ENCODE measurements at regions not wholly inside any gene's neighbourhood (a gene's known extent, or its start where the extent isn't known, plus 50 kb on each side); places are given as distances from the start of the nearest gene placed in this dataset.

GRCh38 chr13:82749551-82749950 is 1132.7 kb downstream of the SLITRK1 start:
- no peaks in the 10 kb centered on the region for H3K4me1 ChIP-seq (ENCODE audit: control insufficient read depth in 2 of 2, insufficient read depth in 2 of 2, low read length in 2 of 2)
- H3K27ac ChIP-seq (ENCODE audit: low read depth in 2 of 2, low read length in 2 of 2): no peak overlapping the region
- H3K36me3 ChIP-seq (ENCODE audit: control insufficient read depth in 2 of 2, insufficient read depth in 2 of 2, low read length in 2 of 2): no peaks in the 10 kb centered on the region
- H3K27me3 ChIP-seq (ENCODE audit: control insufficient read depth in 2 of 2, insufficient read depth in 2 of 2, low read length in 2 of 2): no peaks in the 10 kb centered on the region
- peaks cover 0 to 3% of the 10 kb centered on the region in 2 donors for H3K9me3 ChIP-seq (ENCODE audit: control insufficient read depth in 2 of 2, low read length in 2 of 2)
- no peak overlapping the region for H3K9ac ChIP-seq (ENCODE audit: low read depth in 1 of 2, low read length in 2 of 2)
- H3K4me3 ChIP-seq (ENCODE audit: low read length in 2 of 2): no peak overlapping the region

- no peak overlapping the region for H3K9ac ChIP-seq (ENCODE audit: low read depth in 1 of 2, low read length in 2 of 2)
- no peaks in the 10 kb centered on the region for H3K27me3 ChIP-seq (ENCODE audit: control insufficient read depth in 2 of 2, insufficient read depth in 2 of 2, low read length in 2 of 2)
- H3K4me3 ChIP-seq (ENCODE audit: low read length in 2 of 2): no peak overlapping the region
- H3K4me1 ChIP-seq (ENCODE audit: control insufficient read depth in 2 of 2, insufficient read depth in 2 of 2, low read length in 2 of 2): no peaks in the 10 kb centered on the region
- no peaks in the 10 kb centered on the region for H3K36me3 ChIP-seq (ENCODE audit: control insufficient read depth in 2 of 2, insufficient read depth in 2 of 2, low read length in 2 of 2)
- peaks cover 0 to 3% of the 10 kb centered on the region in 2 donors for H3K9me3 ChIP-seq (ENCODE audit: control insufficient read depth in 2 of 2, low read length in 2 of 2)
- H3K27ac ChIP-seq (ENCODE audit: low read depth in 2 of 2, low read length in 2 of 2): no peak overlapping the region
Measured at GRCh38 chr13:82747958-82748357, 1134.3 kb downstream of the SLITRK1 start.

- H3K27ac ChIP-seq (ENCODE audit: low read depth in 2 of 2, low read length in 2 of 2): no peak overlapping the region
Measured at GRCh38 chr13:82747291-82747690, 1135.0 kb downstream of the SLITRK1 start.

GRCh38 chr13:82740442-82740841 is 1141.8 kb downstream of the SLITRK1 start:
- no peaks in the 10 kb centered on the region for H3K4me1 ChIP-seq (ENCODE audit: control insufficient read depth in 2 of 2, insufficient read depth in 2 of 2, low read length in 2 of 2)
- no peak overlapping the region for H3K9ac ChIP-seq (ENCODE audit: low read depth in 1 of 2, low read length in 2 of 2)
- no peak overlapping the region for H3K4me3 ChIP-seq (ENCODE audit: low read length in 2 of 2)
- H3K27ac ChIP-seq (ENCODE audit: low read depth in 2 of 2, low read length in 2 of 2): no peak overlapping the region
- no peaks in the 10 kb centered on the region for H3K27me3 ChIP-seq (ENCODE audit: control insufficient read depth in 2 of 2, insufficient read depth in 2 of 2, low read length in 2 of 2)
- H3K9me3 ChIP-seq (ENCODE audit: control insufficient read depth in 2 of 2, low read length in 2 of 2): peaks cover 0 to 3% of the 10 kb centered on the region in 2 donors
- no peaks in the 10 kb centered on the region for H3K36me3 ChIP-seq (ENCODE audit: control insufficient read depth in 2 of 2, insufficient read depth in 2 of 2, low read length in 2 of 2)

More at GRCh38 chr13:82747291-82747690, 1135.0 kb downstream of the SLITRK1 start:
- Histone ChIP-seq H3K9ac (ENCODE audit: low read depth in 1 of 2, low read length in 2 of 2) (no peak overlapping the region), H3K4me1 (ENCODE audit: control insufficient read depth in 2 of 2, insufficient read depth in 2 of 2, low read length in 2 of 2) (no peaks in the 10 kb centered on the region), H3K27me3 (ENCODE audit: control insufficient read depth in 2 of 2, insufficient read depth in 2 of 2, low read length in 2 of 2) (no peaks in the 10 kb centered on the region), H3K9me3 (ENCODE audit: control insufficient read depth in 2 of 2, low read length in 2 of 2) (peaks cover 0 to 3% of the 10 kb centered on the region in 2 donors), H3K4me3 (ENCODE audit: low read length in 2 of 2) (no peak overlapping the region), H3K36me3 (ENCODE audit: control insufficient read depth in 2 of 2, insufficient read depth in 2 of 2, low read length in 2 of 2) (no peaks in the 10 kb centered on the region)

GRCh38 chr13:82739881-82740280 is 1142.4 kb downstream of the SLITRK1 start:
- no peaks in the 10 kb centered on the region for H3K4me1 ChIP-seq (ENCODE audit: control insufficient read depth in 2 of 2, insufficient read depth in 2 of 2, low read length in 2 of 2)
- H3K27me3 ChIP-seq (ENCODE audit: control insufficient read depth in 2 of 2, insufficient read depth in 2 of 2, low read length in 2 of 2): no peaks in the 10 kb centered on the region
- no peak overlapping the region for H3K4me3 ChIP-seq (ENCODE audit: low read length in 2 of 2)
- no peak overlapping the region for H3K27ac ChIP-seq (ENCODE audit: low read depth in 2 of 2, low read length in 2 of 2)
- H3K9ac ChIP-seq (ENCODE audit: low read depth in 1 of 2, low read length in 2 of 2): no peak overlapping the region
- H3K9me3 ChIP-seq (ENCODE audit: control insufficient read depth in 2 of 2, low read length in 2 of 2): no peaks in the 10 kb centered on the region
- H3K36me3 ChIP-seq (ENCODE audit: control insufficient read depth in 2 of 2, insufficient read depth in 2 of 2, low read length in 2 of 2): no peaks in the 10 kb centered on the region

- H3K27ac ChIP-seq (ENCODE audit: low read depth in 2 of 2, low read length in 2 of 2): no peak overlapping the region
- H3K27me3 ChIP-seq (ENCODE audit: control insufficient read depth in 2 of 2, insufficient read depth in 2 of 2, low read length in 2 of 2): no peaks in the 10 kb centered on the region
- no peak overlapping the region for H3K9ac ChIP-seq (ENCODE audit: low read depth in 1 of 2, low read length in 2 of 2)
- no peaks in the 10 kb centered on the region for H3K4me1 ChIP-seq (ENCODE audit: control insufficient read depth in 2 of 2, insufficient read depth in 2 of 2, low read length in 2 of 2)
- H3K36me3 ChIP-seq (ENCODE audit: control insufficient read depth in 2 of 2, insufficient read depth in 2 of 2, low read length in 2 of 2): no peaks in the 10 kb centered on the region
- H3K9me3 ChIP-seq (ENCODE audit: control insufficient read depth in 2 of 2, low read length in 2 of 2): no peaks in the 10 kb centered on the region
- no peak overlapping the region for H3K4me3 ChIP-seq (ENCODE audit: low read length in 2 of 2)
Measured at GRCh38 chr13:82729401-82729800, 1152.9 kb downstream of the SLITRK1 start.

- Histone ChIP-seq H3K27me3 (ENCODE audit: control insufficient read depth in 2 of 2, insufficient read depth in 2 of 2, low read length in 2 of 2) (no peaks in the 10 kb centered on the region), H3K36me3 (ENCODE audit: control insufficient read depth in 2 of 2, insufficient read depth in 2 of 2, low read length in 2 of 2) (no peaks in the 10 kb centered on the region)
Measured at GRCh38 chr13:82720986-82721385, 1161.3 kb downstream of the SLITRK1 start.

GRCh38 chr13:82719987-82720386 is 1162.3 kb downstream of the SLITRK1 start:
- Histone ChIP-seq H3K4me1 (ENCODE audit: control insufficient read depth in 2 of 2, insufficient read depth in 2 of 2, low read length in 2 of 2) (no peaks in the 10 kb centered on the region), H3K9ac (ENCODE audit: low read depth in 1 of 2, low read length in 2 of 2) (no peak overlapping the region), H3K27me3 (ENCODE audit: control insufficient read depth in 2 of 2, insufficient read depth in 2 of 2, low read length in 2 of 2) (no peaks in the 10 kb centered on the region), H3K27ac (ENCODE audit: low read depth in 2 of 2, low read length in 2 of 2) (no peak overlapping the region), H3K36me3 (ENCODE audit: control insufficient read depth in 2 of 2, insufficient read depth in 2 of 2, low read length in 2 of 2) (no peaks in the 10 kb centered on the region), H3K4me3 (ENCODE audit: low read length in 2 of 2) (no peak overlapping the region), H3K9me3 (ENCODE audit: control insufficient read depth in 2 of 2, low read length in 2 of 2) (no peaks in the 10 kb centered on the region)

More at GRCh38 chr13:82720986-82721385, 1161.3 kb downstream of the SLITRK1 start:
- Histone ChIP-seq H3K9me3 (ENCODE audit: control insufficient read depth in 2 of 2, low read length in 2 of 2) (no peaks in the 10 kb centered on the region), H3K27ac (ENCODE audit: low read depth in 2 of 2, low read length in 2 of 2) (no peak overlapping the region), H3K9ac (ENCODE audit: low read depth in 1 of 2, low read length in 2 of 2) (no peak overlapping the region), H3K4me3 (ENCODE audit: low read length in 2 of 2) (no peak overlapping the region), H3K4me1 (ENCODE audit: control insufficient read depth in 2 of 2, insufficient read depth in 2 of 2, low read length in 2 of 2) (no peaks in the 10 kb centered on the region)

- Histone ChIP-seq H3K4me3 (ENCODE audit: low read length in 2 of 2) (no peak overlapping the region), H3K36me3 (ENCODE audit: control insufficient read depth in 2 of 2, insufficient read depth in 2 of 2, low read length in 2 of 2) (no peaks in the 10 kb centered on the region), H3K9ac (ENCODE audit: low read depth in 1 of 2, low read length in 2 of 2) (no peak overlapping the region), H3K27ac (ENCODE audit: low read depth in 2 of 2, low read length in 2 of 2) (no peak overlapping the region), H3K4me1 (ENCODE audit: control insufficient read depth in 2 of 2, insufficient read depth in 2 of 2, low read length in 2 of 2) (no peaks in the 10 kb centered on the region), H3K27me3 (ENCODE audit: control insufficient read depth in 2 of 2, insufficient read depth in 2 of 2, low read length in 2 of 2) (no peaks in the 10 kb centered on the region), H3K9me3 (ENCODE audit: control insufficient read depth in 2 of 2, low read length in 2 of 2) (no peaks in the 10 kb centered on the region)
Measured at GRCh38 chr13:82717249-82717648, 1165.0 kb downstream of the SLITRK1 start.

- H3K9me3 ChIP-seq (ENCODE audit: control insufficient read depth in 2 of 2, low read length in 2 of 2): no peaks in the 10 kb centered on the region
- no peaks in the 10 kb centered on the region for H3K27me3 ChIP-seq (ENCODE audit: control insufficient read depth in 2 of 2, insufficient read depth in 2 of 2, low read length in 2 of 2)
- no peak overlapping the region for H3K4me3 ChIP-seq (ENCODE audit: low read length in 2 of 2)
- H3K27ac ChIP-seq (ENCODE audit: low read depth in 2 of 2, low read length in 2 of 2): no peak overlapping the region
- no peaks in the 10 kb centered on the region for H3K36me3 ChIP-seq (ENCODE audit: control insufficient read depth in 2 of 2, insufficient read depth in 2 of 2, low read length in 2 of 2)
- no peak overlapping the region for H3K9ac ChIP-seq (ENCODE audit: low read depth in 1 of 2, low read length in 2 of 2)
- no peaks in the 10 kb centered on the region for H3K4me1 ChIP-seq (ENCODE audit: control insufficient read depth in 2 of 2, insufficient read depth in 2 of 2, low read length in 2 of 2)
Measured at GRCh38 chr13:82713687-82714405, 1168.4 kb downstream of the SLITRK1 start.

Data from mucosa of rectum (tissue), 2 donors.